ENCODE measurements at regions not wholly inside any gene's neighbourhood (a gene's known extent, or its start where the extent isn't known, plus 50 kb on each side); places are given as distances from the start of the nearest gene placed in this dataset.

DNA sequence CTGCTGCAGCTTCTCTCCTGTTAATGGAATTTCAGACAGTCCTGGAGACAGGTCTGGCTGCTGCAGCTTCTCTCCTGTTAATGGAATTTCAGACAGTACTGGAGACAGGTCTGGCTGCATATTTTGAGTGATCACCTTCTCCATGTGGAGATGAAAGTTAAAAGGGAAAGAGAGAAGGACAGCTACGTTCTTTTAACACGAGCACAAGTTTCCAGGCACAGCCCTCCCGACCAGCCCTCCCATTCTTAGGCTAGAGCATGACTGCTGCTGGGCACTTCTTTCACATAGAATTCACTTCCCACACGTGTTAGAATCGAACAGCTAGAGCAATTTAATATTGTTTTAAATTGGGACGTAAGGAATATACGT, 133.3 kb upstream of the DMRT1 start:
- H3K4me1 ChIP-seq (ENCODE audit: control insufficient read depth in 4 of 4, insufficient read depth in 4 of 4, low read length in 3 of 4): peaks cover 9 to 64% (median 39%) of the 10 kb centered on the region in 4 donors
- H3K9ac ChIP-seq (ENCODE audit: low read depth in 1 of 2, low read length in 2 of 2): peak overlapping the region; percentile 75 to 85
- H3K27me3 ChIP-seq (ENCODE audit: control insufficient read depth in 4 of 4, insufficient read depth in 4 of 4, low read length in 3 of 4): no peaks in the 10 kb centered on the region
- TF ChIP-seq FOXA2 (IDR thresholded peaks at IDR 0.05) (no peak), RAD21 (IDR thresholded peaks at IDR 0.05) (no peak), NR2F2 (IDR thresholded peaks at IDR 0.05) (no peak), TAF1 (conservative IDR thresholded peaks at IDR 0.05) (no peak), JUND (IDR thresholded peaks at IDR 0.05) (no peak), EGR1 (IDR thresholded peaks at IDR 0.05; ENCODE audit: low read depth in 2 of 2) (no peak), FOXA1 (IDR thresholded peaks at IDR 0.05) (no peak), HNF4A (conservative IDR thresholded peaks at IDR 0.05) (no peak), GABPA (IDR thresholded peaks at IDR 0.05 in 1 of 2, conservative IDR thresholded peaks at IDR 0.05 in 1 of 2) (no peak), YY1 (IDR thresholded peaks at IDR 0.05) (no peak)
- TF ChIP-seq, protein P1, sequence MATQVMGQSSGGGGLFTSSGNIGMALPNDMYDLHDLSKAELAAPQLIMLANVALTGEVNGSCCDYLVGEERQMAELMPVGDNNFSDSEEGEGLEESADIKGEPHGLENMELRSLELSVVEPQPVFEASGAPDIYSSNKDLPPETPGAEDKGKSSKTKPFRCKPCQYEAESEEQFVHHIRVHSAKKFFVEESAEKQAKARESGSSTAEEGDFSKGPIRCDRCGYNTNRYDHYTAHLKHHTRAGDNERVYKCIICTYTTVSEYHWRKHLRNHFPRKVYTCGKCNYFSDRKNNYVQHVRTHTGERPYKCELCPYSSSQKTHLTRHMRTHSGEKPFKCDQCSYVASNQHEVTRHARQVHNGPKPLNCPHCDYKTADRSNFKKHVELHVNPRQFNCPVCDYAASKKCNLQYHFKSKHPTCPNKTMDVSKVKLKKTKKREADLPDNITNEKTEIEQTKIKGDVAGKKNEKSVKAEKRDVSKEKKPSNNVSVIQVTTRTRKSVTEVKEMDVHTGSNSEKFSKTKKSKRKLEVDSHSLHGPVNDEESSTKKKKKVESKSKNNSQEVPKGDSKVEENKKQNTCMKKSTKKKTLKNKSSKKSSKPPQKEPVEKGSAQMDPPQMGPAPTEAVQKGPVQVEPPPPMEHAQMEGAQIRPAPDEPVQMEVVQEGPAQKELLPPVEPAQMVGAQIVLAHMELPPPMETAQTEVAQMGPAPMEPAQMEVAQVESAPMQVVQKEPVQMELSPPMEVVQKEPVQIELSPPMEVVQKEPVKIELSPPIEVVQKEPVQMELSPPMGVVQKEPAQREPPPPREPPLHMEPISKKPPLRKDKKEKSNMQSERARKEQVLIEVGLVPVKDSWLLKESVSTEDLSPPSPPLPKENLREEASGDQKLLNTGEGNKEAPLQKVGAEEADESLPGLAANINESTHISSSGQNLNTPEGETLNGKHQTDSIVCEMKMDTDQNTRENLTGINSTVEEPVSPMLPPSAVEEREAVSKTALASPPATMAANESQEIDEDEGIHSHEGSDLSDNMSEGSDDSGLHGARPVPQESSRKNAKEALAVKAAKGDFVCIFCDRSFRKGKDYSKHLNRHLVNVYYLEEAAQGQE (IDR thresholded peaks at IDR 0.05): no peak
- TF ChIP-seq, protein P2, sequence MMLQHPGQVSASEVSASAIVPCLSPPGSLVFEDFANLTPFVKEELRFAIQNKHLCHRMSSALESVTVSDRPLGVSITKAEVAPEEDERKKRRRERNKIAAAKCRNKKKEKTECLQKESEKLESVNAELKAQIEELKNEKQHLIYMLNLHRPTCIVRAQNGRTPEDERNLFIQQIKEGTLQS (IDR thresholded peaks at IDR 0.05): no peak
- no peak for DNase-seq (ENCODE audit: low spot score)
- 18% methylated on average over 7 of the region's 7 CpGs for WGBS
- peak overlapping the region; percentile 81 to 93 for H3K27ac ChIP-seq (ENCODE audit: low read depth in 1 of 2, low read length in 2 of 2)
- H3K36me3 ChIP-seq (ENCODE audit: control insufficient read depth in 4 of 4, insufficient read depth in 3 of 4, low read depth in 1 of 4, low read length in 3 of 4): peaks cover 2 to 25% (median 16%) of the 10 kb centered on the region in 4 donors
- H3K9me3 ChIP-seq (ENCODE audit: control insufficient read depth in 4 of 4, low read length in 3 of 4): no peaks in the 10 kb centered on the region
- H3K4me3 ChIP-seq (ENCODE audit: low read depth in 1 of 3, low read length in 3 of 3): peak overlapping the region; percentile 45 to 68 (median 50)

DNA sequence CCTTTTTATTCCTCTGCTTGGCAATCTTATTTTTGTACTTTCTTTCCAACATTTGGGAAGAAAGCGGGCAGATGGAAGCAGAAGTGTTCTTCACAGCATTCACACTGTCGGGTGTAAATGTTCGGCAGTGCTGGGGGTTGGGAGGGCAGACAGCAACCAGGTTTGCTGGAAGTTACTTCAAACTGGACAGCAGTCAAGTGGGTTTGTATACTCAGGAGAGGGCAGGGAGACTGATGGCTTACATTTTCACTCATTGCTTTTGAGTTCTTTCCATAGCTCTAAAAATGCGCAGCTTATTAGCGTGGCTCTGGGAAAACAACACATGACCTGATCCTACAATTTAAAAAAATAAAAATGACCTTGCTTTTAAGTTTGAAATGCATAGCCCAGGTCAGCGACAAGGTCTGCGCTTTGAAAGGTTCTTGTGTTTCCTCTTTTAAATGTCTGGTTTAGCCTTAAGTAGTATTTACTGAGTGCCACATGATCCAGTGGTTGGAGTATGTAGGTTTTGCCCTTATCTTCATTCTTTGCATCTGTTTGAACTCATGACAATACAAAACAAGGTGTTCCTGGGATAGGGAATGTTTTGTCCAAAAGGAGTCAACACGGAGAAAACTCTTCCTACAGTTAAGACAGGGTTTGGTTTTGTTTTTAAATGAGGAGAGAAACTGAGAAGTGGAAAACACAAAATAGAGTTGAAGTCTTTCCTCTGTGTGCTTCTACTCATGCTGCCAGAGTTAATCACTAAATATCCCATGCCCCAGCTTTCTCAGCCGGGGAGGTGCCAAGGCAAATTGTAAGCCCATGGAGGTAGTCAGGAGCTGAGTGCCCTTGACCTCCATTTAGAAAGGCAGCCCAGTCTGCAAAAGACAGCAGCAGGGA, 132.7 kb upstream of the DMRT1 start:
- Histone ChIP-seq H3K4me3 (ENCODE audit: low read depth in 1 of 3, low read length in 3 of 3) (peak overlapping the region; percentile 45 to 68 (median 50)), H3K27me3 (ENCODE audit: control insufficient read depth in 4 of 4, insufficient read depth in 4 of 4, low read length in 3 of 4) (no peaks in the 10 kb centered on the region), H3K36me3 (ENCODE audit: control insufficient read depth in 4 of 4, insufficient read depth in 3 of 4, low read depth in 1 of 4, low read length in 3 of 4) (peaks cover 2 to 29% (median 17%) of the 10 kb centered on the region in 4 donors), H3K9me3 (ENCODE audit: control insufficient read depth in 4 of 4, low read length in 3 of 4) (no peaks in the 10 kb centered on the region), H3K4me1 (ENCODE audit: control insufficient read depth in 4 of 4, insufficient read depth in 4 of 4, low read length in 3 of 4) (peaks cover 7 to 64% (median 39%) of the 10 kb centered on the region in 4 donors), H3K27ac (ENCODE audit: low read depth in 1 of 2, low read length in 2 of 2) (peak overlapping the region; percentile 81 to 93), H3K9ac (ENCODE audit: low read depth in 1 of 2, low read length in 2 of 2) (peak overlapping the region; percentile 75 to 85)
- DNase-seq (ENCODE audit: low spot score): peak; percentile 44
- WGBS: 26% methylated on average over 9 of the region's 9 CpGs
- TF ChIP-seq, protein P3, sequence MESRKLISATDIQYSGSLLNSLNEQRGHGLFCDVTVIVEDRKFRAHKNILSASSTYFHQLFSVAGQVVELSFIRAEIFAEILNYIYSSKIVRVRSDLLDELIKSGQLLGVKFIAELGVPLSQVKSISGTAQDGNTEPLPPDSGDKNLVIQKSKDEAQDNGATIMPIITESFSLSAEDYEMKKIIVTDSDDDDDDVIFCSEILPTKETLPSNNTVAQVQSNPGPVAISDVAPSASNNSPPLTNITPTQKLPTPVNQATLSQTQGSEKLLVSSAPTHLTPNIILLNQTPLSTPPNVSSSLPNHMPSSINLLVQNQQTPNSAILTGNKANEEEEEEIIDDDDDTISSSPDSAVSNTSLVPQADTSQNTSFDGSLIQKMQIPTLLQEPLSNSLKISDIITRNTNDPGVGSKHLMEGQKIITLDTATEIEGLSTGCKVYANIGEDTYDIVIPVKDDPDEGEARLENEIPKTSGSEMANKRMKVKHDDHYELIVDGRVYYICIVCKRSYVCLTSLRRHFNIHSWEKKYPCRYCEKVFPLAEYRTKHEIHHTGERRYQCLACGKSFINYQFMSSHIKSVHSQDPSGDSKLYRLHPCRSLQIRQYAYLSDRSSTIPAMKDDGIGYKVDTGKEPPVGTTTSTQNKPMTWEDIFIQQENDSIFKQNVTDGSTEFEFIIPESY (IDR thresholded peaks at IDR 0.05): peak; percentile 47
- peak; percentile 12 to 47 for TF ChIP-seq RAD21 (IDR thresholded peaks at IDR 0.05)
- TF ChIP-seq, protein P2 (IDR thresholded peaks at IDR 0.05): no peak
- TF ChIP-seq SP1 (IDR thresholded peaks at IDR 0.05): peak; percentile 37
- peak; percentile 68 for TF ChIP-seq TAF1 (conservative IDR thresholded peaks at IDR 0.05)
- no peak for TF ChIP-seq HNF4G (IDR thresholded peaks at IDR 0.05)
- no peak for TF ChIP-seq GABPA (IDR thresholded peaks at IDR 0.05 in 1 of 2, conservative IDR thresholded peaks at IDR 0.05 in 1 of 2)
- TF ChIP-seq, protein P4, sequence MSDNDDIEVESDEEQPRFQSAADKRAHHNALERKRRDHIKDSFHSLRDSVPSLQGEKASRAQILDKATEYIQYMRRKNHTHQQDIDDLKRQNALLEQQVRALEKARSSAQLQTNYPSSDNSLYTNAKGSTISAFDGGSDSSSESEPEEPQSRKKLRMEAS (IDR thresholded peaks at IDR 0.05): peak; percentile 19
- TF ChIP-seq, protein P1 (IDR thresholded peaks at IDR 0.05): peak; percentile 61
- TF ChIP-seq FOXA2 (IDR thresholded peaks at IDR 0.05): peak; percentile 7
- peak; percentile 66 to 71 for TF ChIP-seq RXRA (IDR thresholded peaks at IDR 0.05)
- peak; percentile 41 to 59 for TF ChIP-seq HNF4A (conservative IDR thresholded peaks at IDR 0.05)
